Frontal cortex (tissue), 3 donors: ENCODE measurements at regions not wholly inside any gene's neighbourhood (a gene's known extent, or its start where the extent isn't known, plus 50 kb on each side); places are given as distances from the start of the nearest gene placed in this dataset.

Experiments
- DNase-seq, 2 donors: peaks; one replicate each; pipeline ENCODE4 v3.0.0; 2012; ENCODE audit warnings: low spot score in 2 of 2
- FAIRE-seq: peaks from 2 replicates; lab custom pipeline; 2012; peaks lifted over from hg19 to GRCh38; lab: Jason Lieb, UNC
- donor health status: control.
- donor health status: control.
- donor health status: control.

DNA sequence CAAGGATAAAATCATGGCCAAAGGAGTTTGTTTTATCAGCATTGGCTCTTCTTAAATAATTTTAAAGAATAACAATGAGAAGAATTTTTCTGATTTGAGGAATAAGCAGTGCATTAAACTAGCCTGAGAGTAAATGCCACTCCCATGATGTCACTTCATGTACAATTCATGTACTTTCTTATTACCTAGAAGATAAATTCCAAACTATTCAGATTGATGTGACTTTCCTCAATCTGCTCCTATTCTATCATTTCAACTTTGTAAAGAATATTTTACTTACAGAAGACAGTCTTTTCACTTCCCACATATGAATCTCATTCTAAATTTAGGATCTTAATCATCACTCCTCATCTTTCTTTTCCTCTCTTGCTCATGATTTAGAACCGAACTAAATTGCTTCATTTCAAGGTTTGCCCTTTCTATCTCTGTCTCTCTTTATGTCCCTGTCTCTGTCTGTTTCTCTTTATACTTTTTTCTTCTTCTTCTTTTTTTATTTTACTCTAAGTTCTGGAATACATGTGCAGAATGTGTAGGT, 1142.0 kb upstream of the PIK3C3 start:
- DNase-seq (no peak), FAIRE-seq (no peak)

DNA sequence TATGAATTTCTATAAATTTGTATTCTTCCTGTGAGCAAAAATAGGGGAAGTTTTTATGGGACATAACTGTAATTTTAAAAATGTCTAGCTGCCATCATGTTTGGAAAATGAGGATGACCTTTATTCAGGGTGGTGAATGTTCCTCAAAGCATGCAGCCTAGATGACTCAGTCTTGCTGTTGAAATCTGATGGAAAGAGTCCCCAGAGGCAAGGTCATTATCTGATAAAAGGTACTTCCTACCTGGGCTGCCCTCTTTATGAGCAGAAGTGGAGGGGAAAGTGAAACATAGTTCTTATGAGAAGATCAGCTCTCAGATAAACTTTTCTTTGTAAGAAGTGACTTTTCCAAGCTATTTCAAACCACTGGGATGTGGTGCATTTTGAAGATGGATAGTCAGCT, 1144.7 kb upstream of the PIK3C3 start:
- no peak for FAIRE-seq
- DNase-seq: no peak

DNA sequence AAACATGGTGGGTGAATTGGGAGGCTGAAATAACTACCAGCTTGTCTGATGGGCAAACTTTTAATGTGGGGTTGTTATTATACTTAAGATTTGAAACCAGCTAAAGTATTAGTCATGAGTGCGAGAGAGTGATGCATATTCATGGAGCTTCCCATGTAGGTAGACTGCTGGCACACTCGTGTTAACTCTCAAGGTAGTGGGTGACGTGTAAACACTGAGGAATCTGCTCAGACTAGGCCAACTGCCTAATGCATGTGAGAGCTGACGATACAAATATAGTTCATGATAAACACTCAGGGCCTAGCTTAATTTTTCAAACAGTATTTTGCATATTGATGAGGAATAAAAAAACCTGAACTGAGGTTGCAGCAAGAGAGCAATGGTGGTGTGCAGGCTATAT, 1165.7 kb upstream of the PIK3C3 start:
- DNase-seq (no peak), FAIRE-seq (no peak)

DNA sequence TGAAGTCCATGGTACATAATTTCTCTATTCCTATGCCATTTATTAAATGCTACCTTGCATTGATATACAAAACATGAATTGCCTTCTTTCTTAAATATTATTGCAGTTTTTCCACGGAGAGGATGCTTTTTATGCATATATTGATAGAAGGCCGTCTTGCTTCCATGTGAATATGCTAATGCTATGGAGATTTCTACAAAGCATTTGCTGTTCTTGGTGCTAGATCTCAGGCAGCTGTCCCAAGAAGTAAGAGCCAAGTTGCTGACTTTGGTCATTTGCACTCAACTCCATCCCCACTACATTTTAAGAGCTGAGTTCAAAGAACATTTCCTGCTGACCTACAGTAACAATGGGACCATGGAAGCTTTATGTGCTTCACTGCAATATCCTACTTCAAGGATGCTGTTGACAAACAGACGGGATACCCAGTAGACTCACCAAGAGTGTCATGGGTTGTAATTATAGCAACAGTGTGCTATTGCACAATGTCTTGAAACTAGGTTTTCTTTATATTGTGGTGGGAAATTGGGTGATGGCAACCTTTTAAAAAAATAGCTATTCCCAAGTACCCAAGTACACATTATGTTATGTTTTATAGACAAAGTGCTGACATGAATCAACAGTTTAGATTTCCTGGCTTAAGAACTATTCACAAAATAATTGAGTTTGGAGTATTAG, 1172.4 kb upstream of the PIK3C3 start:
- no peak for DNase-seq
- no peak for FAIRE-seq

DNA sequence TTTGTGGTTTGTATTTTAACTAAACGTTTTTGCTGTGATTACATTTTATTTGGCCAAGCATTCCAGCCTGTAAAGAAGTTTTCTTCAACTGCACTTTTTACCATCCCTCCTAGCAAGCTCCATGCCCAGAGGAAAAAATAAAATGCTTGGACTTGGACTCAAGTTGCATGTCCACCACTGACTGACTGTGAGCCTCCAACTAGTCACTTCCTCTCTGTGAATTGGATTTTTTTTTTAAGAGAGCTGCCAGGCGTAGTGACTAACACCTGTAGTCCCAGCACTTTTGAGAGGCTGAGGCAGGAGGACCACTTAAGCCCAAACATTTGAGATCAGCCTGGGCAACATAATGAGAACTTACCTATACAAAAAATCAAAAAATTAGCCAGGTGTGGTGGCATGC, 1185.2 kb upstream of the PIK3C3 start:
- no peak for FAIRE-seq
- no peak for DNase-seq

DNA sequence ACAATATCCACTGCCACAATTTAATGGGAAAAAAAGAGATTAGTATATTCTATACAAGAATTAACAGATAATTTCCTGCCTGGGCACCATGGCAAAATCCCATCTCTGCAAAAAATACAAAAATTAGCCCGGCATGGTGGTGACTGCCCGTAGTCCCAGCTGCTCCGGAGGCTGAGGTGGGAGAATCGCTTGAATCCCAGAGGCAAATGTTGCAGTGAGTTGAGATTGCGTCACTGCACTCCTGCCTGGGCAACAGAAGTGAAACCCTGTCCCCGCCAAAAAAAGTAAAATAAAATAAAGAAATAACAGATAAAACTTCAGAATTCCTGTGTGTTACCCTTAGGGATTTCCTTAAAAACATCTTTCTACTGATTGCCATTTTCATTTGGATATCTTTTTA, 1194.8 kb upstream of the PIK3C3 start:
- DNase-seq (no peak), FAIRE-seq (no peak)

DNA sequence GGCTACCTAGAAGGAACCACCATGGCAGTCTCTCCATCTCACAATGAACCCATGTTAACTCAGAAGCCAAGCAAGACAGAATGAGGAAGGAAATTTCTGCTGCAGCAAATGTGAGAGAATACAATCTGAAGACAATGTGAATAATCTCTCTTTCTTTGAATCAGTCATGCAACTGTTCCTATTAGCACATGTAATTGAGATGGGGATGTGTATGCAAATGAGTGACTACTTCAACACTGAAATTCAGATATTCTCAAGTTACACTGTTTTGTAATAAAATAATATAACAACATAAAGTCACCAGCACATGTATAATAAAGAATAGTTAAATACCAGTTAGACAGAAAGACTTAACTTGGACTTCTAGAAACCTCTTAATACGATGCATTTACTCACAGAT, 1200.6 kb upstream of the PIK3C3 start:
- no peak for FAIRE-seq
- DNase-seq: no peak

DNA sequence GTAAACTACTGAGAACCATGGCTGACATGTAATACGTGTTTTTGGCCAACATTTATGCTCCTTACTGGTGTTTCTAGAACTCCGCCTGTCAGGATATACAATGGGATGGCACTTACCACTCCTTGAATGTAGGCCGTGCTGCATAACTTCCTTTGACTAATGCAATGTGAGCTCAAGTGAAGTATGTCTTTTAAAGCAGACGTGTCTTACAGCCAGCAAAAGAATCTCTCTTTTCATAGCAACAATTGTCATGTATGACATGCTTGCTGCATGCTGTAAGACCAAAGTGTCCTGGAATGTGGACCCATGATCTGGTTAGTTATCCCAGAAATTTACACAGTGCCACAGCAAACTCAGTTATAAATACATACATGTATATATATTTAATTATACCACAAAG, 1202.7 kb upstream of the PIK3C3 start:
- DNase-seq (no peak), FAIRE-seq (no peak)

DNA sequence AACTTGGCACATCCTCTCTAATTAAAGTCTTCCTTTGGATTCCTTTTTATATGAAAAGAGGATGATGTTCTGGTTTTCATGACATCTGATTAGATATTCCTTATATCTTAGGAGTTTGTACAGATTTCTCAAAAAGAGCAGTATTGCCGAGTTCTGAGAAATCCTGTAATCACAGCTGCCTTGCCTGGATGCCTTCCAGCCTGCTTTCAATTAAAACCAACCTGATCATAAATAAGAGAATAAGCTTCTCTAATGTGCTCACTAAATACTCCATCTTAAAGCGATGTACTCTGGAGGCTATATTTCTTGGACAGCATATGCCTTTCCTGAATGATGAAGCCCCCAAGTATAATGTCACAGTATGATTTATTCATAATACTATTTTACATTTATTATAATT, 1203.8 kb upstream of the PIK3C3 start:
- FAIRE-seq: no peak
- DNase-seq: no peak

DNA sequence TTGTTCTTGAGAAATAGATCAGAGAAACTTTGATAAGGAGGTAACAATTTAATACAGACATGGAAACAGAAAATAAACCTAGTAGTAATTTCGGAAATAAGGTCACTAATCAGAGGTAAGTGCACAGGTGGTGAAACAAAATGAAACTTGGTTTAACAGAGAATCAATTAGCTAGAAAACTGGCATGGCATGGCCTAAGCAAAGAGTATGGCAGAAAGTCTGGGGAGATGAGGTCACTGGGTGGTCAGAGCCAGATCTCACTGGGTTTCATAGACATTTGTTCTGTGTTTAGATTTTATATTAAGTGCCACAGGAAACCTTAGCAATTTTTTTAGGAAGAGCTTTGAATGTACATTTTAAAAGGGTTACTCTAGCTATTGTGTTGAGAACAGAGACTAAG, 1216.0 kb upstream of the PIK3C3 start:
- DNase-seq (no peak), FAIRE-seq (no peak)

DNA sequence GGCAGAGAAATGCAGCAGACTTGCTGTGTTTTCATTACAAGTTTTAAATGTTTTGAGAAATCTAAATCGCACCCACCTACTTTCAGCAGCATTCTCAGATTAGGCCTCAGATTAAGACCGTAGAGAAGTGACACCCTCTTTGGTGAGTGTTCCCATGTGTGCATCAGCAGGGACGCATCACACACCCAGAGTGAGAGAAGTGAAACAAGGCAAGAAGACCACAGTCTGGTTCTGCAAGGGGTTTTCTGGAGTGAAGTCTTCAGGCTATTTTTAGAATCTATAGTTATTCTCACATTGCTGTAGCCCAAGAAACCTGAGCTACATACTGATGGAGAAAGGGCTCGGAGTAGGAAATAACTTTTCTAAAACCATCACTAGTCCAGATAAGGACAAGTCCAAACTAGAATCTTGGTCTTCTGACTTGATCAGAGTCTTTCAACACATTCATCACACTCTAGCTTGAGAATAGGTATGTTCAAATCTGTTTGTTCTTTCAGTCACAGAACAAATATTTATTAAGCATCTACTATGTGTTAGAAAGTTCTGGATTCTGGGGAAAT, 1216.6 kb upstream of the PIK3C3 start:
- FAIRE-seq (no peak), DNase-seq (no peak)

DNA sequence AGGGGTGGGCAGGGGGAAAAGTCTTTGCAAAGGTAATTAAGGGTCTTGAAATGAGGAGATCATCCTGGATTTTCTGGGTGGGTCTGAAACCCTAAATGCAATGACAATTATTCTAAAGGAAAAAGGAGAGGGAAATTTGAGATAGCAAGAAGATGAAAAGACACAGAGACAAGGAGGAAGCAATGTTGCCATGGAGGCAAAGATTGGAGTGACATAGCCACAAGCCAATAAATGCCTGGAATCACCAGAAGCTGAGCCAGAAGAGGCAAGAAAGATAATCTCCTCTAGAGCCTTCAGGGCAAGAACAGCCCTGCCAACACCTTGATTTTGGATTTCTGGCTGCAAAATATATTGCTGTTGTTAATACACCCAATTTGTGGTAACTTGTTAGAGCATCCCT, 1246.3 kb upstream of the PIK3C3 start:
- FAIRE-seq: no peak

DNA sequence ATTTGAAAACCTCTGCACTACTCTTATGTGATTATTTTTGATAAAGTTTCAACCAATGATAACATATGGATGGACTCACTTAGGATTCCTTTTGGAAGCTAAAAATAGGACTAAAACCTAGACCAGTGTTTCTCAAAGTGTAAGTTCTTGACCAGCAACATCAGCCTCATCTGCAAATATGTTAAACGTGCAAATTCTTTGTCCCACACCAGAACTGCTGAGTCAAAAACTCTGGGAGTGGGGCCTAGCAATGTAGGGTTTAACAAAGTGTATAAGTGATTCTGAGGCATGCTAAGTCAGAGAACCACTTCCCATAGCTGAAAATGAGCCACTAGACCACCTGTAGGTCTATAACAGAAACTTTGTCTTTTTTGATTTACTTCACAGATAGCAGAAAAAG, 1247.2 kb upstream of the PIK3C3 start:
- DNase-seq (no peak), FAIRE-seq (no peak)

More for the DNA sequence above, 1246.3 kb upstream of the PIK3C3 start:
- DNase-seq: no peak

DNA sequence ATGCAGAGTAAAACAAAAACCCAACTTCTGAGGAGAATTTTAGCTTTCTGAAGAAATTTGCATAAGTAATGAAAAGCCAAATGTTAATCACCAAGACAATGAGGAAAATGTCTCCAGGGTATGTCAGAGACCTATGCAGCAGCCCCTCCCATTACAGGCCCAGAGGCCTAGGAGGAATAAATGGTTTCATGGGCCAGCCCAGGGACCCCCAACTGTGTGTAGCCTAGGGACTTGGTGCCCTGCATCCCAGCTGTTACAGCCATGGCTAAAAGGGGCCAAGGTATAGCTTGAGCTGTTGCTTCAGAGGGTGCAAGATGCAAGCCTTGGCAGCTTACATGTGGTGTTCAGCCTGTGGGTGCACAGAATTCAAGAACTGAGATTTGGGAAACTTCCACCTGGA, 1256.9 kb upstream of the PIK3C3 start:
- FAIRE-seq: no peak
- no peak for DNase-seq

DNA sequence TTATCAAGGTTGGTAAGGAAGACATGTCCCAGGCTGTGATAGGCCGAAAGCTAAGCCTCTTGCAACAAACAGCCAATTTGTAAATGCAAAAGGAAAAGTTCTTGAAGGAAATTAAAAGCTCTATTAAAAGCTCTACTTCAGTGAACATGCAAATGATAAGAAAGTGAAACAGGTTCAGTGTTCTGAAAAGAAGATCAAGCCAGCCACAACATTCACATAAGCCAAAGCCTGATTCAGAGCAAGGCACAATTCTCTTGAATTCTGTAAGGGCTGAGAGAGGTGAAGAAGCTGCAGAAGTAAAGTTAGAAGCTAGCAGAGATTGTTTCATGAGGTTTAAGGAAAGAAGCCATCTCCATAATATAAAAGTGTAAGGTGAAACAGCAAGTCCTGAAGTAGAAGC, 1259.5 kb upstream of the PIK3C3 start:
- no peak for DNase-seq
- FAIRE-seq: no peak

DNA sequence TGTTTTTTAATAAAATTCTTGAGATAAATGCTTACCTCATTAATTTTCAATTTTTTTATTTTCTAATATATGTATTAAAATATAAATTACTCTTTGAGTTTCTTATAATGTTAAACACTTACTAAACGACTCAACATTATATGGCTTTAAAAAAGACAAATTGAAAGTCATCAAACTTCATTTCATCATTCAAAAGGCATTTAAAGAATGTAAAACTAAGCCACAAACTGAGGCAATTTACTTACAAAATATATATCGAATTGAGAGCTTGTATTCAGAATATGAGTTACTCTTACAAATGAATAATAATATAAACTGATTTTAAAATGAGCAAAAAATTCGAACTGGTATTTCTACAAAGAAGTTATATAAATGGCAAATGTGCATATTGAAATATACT, 1262.2 kb upstream of the PIK3C3 start:
- DNase-seq (no peak), FAIRE-seq (peak; percentile 93)

DNA sequence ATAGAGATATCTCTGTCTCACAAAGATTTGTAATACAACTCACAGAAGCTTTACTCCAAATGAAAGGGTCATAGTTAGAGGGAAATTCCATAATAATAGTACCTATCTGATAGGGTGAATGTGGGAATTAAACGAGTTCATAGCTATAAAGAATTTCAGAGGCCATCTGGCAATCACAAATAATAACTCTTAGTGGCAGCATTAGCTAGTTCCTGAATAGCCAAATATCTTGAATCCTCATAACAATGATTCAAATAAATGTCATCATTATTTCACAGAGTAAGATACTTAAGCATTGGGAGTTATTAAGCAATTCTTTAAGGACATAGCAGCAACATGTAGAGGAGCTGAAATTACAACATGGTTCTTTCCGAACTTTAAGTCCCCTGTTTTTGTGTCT, 1265.0 kb upstream of the PIK3C3 start:
- FAIRE-seq (no peak), DNase-seq (no peak)

DNA sequence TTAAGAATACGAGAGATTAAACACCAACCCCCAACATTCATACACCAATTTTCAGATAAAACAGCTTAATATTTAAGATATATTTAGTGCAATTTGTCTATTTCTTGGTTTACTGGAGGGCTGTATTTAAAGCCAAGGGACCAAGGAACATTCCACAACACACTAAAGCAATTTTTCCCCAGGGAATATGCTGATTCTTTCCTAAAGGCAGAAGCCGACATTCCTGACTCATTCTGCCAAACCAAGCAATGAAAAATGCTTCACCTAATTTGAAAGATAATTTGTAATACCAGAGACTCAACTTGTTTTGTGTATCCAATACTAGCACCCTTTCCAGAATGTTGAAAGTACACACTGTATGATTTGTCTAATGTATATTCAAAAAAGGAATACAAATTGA, 1267.6 kb upstream of the PIK3C3 start:
- FAIRE-seq (no peak), DNase-seq (no peak)

DNA sequence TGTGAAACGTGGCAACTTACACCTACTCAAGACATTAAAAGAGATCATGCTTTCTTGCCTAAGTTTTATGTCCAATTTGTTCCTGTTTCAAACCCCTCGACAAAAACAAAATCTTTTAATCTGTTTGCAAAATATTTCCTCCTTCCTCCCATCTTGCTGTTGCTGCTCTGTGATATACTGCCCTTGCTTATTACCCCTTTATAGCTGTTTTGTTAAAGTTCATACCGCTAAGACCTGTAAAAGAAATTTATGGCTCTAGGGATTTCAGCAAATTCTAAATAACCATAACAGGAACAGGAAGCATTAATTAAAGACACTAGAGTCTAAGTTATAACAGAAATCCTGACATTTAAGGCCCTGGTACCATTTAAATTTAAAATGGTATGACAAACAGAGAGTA, 1268.2 kb upstream of the PIK3C3 start:
- DNase-seq: no peak
- FAIRE-seq: no peak

DNA sequence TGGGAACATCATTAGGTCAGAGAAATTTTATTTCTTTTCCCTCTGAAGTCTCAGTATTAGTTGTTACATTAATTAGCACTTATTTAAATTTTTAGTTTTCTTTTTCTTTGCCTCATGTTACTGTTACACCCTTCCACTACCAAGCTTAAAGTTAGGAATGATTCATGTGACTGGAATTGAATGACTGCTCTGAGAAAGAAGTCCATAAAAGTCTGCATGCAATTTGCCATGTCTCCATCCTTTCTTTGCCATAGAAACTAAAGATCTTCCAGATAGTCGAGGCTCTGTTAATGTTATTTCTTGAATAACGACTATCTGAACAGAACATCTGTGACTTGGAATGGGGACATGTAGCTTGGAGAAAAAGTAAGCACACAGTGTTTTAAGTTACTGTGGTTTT, 1269.8 kb upstream of the PIK3C3 start:
- DNase-seq: no peak
- no peak for FAIRE-seq

DNA sequence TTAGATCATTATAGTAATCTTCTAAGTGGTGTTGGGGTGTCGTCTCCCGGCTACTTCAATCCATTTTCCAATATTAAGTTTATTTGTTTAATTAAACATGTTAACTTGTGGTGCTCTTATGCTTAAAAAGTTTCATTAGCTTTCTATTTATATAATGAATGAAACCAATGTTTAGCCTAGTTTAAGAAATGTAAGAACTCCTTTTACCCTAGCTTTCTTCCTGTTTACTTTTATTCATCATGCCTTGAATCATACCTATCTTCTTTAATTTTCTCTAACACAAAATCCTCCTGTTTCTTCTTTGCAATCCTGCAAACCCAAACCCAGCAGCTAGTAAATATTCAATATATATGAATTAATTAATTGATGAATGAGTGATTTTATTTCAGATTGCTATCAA, 1276.7 kb upstream of the PIK3C3 start:
- no peak for DNase-seq
- no peak for FAIRE-seq

DNA sequence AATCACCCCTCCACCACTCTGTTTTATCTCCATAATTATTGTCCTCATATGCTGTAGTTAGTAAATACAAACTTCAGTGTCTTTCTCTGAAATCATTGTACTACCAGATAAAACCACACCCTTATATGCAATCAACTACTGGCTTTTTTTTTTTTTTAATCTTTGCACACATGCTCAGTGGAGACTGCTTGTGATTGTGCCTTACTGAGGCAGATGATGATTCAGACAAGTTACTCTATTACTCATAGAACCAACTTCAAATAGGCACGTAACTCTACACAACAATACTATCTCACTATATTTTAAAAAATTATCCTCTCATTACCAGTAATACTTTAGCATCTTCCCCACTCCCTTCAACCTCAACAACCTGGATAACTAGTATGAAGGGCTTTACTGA, 1278.4 kb upstream of the PIK3C3 start:
- DNase-seq: no peak
- no peak for FAIRE-seq
